Transverse colon (tissue), 3 donors: ENCODE measurements at regions not wholly inside any gene's neighbourhood (a gene's known extent, or its start where the extent isn't known, plus 50 kb on each side); places are given as distances from the start of the nearest gene placed in this dataset.

ENCODE experiments used
- CTCF ChIP-seq, 5 experiments: fragments of 200-600 bp in 3 of 5; fragments of 450-650 bp in 2 of 5; sonication (generic) in 3 of 5; IDR thresholded peaks; 1 replicate in 2 of 5; 2 replicates in 3 of 5; pipeline ENCODE4 v1.5.1; 2016 to 2017; ENCODE audit warnings: antibody characterized with exemption in 5 of 5, inconsistent platforms in 3 of 5, mild to moderate bottlenecking in 2 of 5, moderate library complexity in 1 of 5
- EP300 ChIP-seq: sonication (generic); formaldehyde crosslinking; IDR thresholded peaks from one replicate; pipeline ENCODE4 v1.6.1; 2017; ENCODE audit warnings: antibody characterized with exemption, low read depth
- POLR2A ChIP-seq: fragments of 450-650 bp; IDR thresholded peaks from one replicate; pipeline ENCODE4 v1.6.1; 2016; ENCODE audit warnings: antibody characterized with exemption, mild to moderate bottlenecking, moderate library complexity

- TF ChIP-seq CTCF (IDR thresholded peaks at IDR 0.05) (no peak), POLR2A (no peak), EP300 (no peak)
Measured at GRCh38 chr10:132120734-132121510, 55.2 kb downstream of the JAKMIP3 start.
